ENCODE measurements at regions not wholly inside any gene's neighbourhood (a gene's known extent, or its start where the extent isn't known, plus 50 kb on each side); places are given as distances from the start of the nearest gene placed in this dataset.

- DNase-seq (ENCODE audit: low read depth in 2 of 2): no peak
- H3K4me3 ChIP-seq (replicated peaks in 1 of 2; ENCODE audit: low read depth in 2 of 2, low read length in 2 of 2): no peak overlapping the region
- TF ChIP-seq CTCF (IDR thresholded peaks at IDR 0.05; ENCODE audit: low read depth, low read length): no peak
Observed at GRCh38 chr5:21067724-21068123, 1079.7 kb upstream of the CDH18 start.

DNA sequence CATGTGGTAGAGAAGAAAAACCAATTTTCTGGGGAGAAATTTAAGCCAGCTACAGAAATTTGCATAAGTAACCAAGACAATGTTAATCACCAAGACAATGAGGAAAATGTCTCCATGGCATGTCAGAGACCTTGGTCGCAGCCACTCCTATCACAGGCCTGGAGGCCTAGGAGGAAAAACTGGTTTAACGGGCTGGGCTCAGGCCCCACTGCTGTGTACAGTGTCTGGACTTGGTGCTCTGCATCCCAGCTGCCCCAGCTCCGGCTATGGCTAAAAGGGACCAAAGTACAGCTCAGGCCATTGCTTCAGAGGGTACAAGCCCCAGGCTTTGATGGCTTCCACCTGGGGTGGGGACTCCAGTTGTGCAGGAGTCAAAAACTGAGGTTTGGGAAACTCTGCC, 1075.1 kb upstream of the CDH18 start:
- no peak overlapping the region for H3K4me3 ChIP-seq (replicated peaks in 1 of 2; ENCODE audit: low read depth in 2 of 2, low read length in 2 of 2)
- DNase-seq (ENCODE audit: low read depth in 2 of 2): no peak
- no peak for TF ChIP-seq CTCF (IDR thresholded peaks at IDR 0.05; ENCODE audit: low read depth, low read length)

- no peak overlapping the region for H3K4me3 ChIP-seq (replicated peaks in 1 of 2; ENCODE audit: low read depth in 2 of 2, low read length in 2 of 2)
- TF ChIP-seq CTCF (IDR thresholded peaks at IDR 0.05; ENCODE audit: low read depth, low read length): no peak
- DNase-seq (ENCODE audit: low read depth in 2 of 2): no peak
Observed at GRCh38 chr5:21058289-21058688, 1070.3 kb upstream of the CDH18 start.

- no peak overlapping the region for H3K4me3 ChIP-seq (replicated peaks in 1 of 2; ENCODE audit: low read depth in 2 of 2, low read length in 2 of 2)
- no peak for DNase-seq (ENCODE audit: low read depth in 2 of 2)
- no peak for TF ChIP-seq CTCF (IDR thresholded peaks at IDR 0.05; ENCODE audit: low read depth, low read length)
Observed at GRCh38 chr5:21051945-21052344, 1063.9 kb upstream of the CDH18 start.

DNA sequence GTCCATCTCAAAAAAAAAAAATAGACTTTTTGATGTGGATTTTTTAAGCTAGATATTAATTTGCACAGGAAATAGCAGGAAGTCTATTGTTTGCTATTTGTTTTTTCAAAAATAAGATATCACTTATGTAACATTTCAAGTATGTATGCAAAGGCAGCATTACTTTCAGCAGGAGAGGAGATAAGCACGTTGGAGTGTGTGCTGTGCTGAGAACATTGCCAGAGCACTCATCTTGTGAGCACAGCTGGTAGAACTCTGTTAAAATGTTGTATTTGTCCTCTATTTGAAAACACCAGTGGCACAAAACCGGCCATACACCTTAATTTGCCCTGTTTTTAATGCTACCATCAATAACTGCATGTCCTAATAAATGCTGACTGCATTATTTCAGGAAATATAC, 1061.9 kb upstream of the CDH18 start:
- H3K4me3 ChIP-seq (replicated peaks in 1 of 2; ENCODE audit: low read depth in 2 of 2, low read length in 2 of 2): no peak overlapping the region
- peak in 1 of 2 donors; percentile 24 for DNase-seq (ENCODE audit: low read depth in 2 of 2)
- no peak for TF ChIP-seq CTCF (IDR thresholded peaks at IDR 0.05; ENCODE audit: low read depth, low read length)

GRCh38 chr5:21030981-21031380, 1043.0 kb upstream of the CDH18 start:
- DNase-seq (ENCODE audit: low read depth in 2 of 2): no peak
- no peak overlapping the region for H3K4me3 ChIP-seq (replicated peaks in 1 of 2; ENCODE audit: low read depth in 2 of 2, low read length in 2 of 2)
- no peak for TF ChIP-seq CTCF (IDR thresholded peaks at IDR 0.05; ENCODE audit: low read depth, low read length)

- no peak for TF ChIP-seq CTCF (IDR thresholded peaks at IDR 0.05; ENCODE audit: low read depth, low read length)
- H3K4me3 ChIP-seq (replicated peaks in 1 of 2; ENCODE audit: low read depth in 2 of 2, low read length in 2 of 2): no peak overlapping the region
- peak in 1 of 2 donors; percentile 3 for DNase-seq (ENCODE audit: low read depth in 2 of 2)
Observed at GRCh38 chr5:21024966-21025365, 1037.0 kb upstream of the CDH18 start.
